HG03521 (cell line): ENCODE measurements at regions not wholly inside any gene's neighbourhood (a gene's known extent, or its start where the extent isn't known, plus 50 kb on each side); places are given as distances from the start of the nearest gene placed in this dataset.
"Not testable (repeated sequence)": the region's sequence is repeated elsewhere in the genome, so short reads cannot be mapped to it uniquely, and the experiment has no call there.

Source experiments
- ATAC-seq: cut with Tn5 transposase; IDR thresholded peaks from one replicate; pipeline ENCODE4 v1.9.1; 2021; ENCODE audit warnings: mild to moderate bottlenecking, moderate library complexity; ENCODE audit not compliant: unreplicated experiment

- ATAC-seq: no peak
Observed at GRCh38 chr3:81998139-81998755, 236.8 kb upstream of the GBE1 start.

- no peak for ATAC-seq
Observed at GRCh38 chr3:81997390-81997789, 235.9 kb upstream of the GBE1 start.

- no peak for ATAC-seq
Observed at GRCh38 chr3:81995329-81995728, 233.9 kb upstream of the GBE1 start.

GRCh38 chr3:81989758-81990157, 228.3 kb upstream of the GBE1 start:
- no peak for ATAC-seq

- no peak for ATAC-seq
Observed at GRCh38 chr3:81989274-81989673, 227.8 kb upstream of the GBE1 start.

GRCh38 chr3:81987412-81987811, 226.0 kb upstream of the GBE1 start:
- ATAC-seq: not testable (repeated sequence)

- ATAC-seq: no peak
Observed at GRCh38 chr3:81985996-81986723, 224.7 kb upstream of the GBE1 start.

- no peak for ATAC-seq
Observed at GRCh38 chr3:81983382-81983781, 221.9 kb upstream of the GBE1 start.

GRCh38 chr3:81980596-81981494, 219.4 kb upstream of the GBE1 start:
- ATAC-seq: no peak

GRCh38 chr3:81974751-81975150, 213.3 kb upstream of the GBE1 start:
- no peak for ATAC-seq

- ATAC-seq: no peak
Observed at GRCh38 chr3:81968658-81969057, 207.2 kb upstream of the GBE1 start.

- no peak for ATAC-seq
Observed at GRCh38 chr3:81967393-81967792, 205.9 kb upstream of the GBE1 start.

GRCh38 chr3:81965696-81966095, 204.3 kb upstream of the GBE1 start:
- ATAC-seq: no peak

GRCh38 chr3:81962396-81962795, 201.0 kb upstream of the GBE1 start:
- ATAC-seq: no peak

GRCh38 chr3:81958972-81959640, 197.7 kb upstream of the GBE1 start:
- ATAC-seq: no peak

- no peak for ATAC-seq
Observed at GRCh38 chr3:81955878-81956277, 194.4 kb upstream of the GBE1 start.

GRCh38 chr3:81953111-81953510, 191.7 kb upstream of the GBE1 start:
- no peak for ATAC-seq

- ATAC-seq: no peak
Observed at GRCh38 chr3:81952141-81952540, 190.7 kb upstream of the GBE1 start.

GRCh38 chr3:81951636-81952035, 190.2 kb upstream of the GBE1 start:
- no peak for ATAC-seq

- ATAC-seq: no peak
Observed at GRCh38 chr3:81951106-81951505, 189.7 kb upstream of the GBE1 start.

GRCh38 chr3:81947359-81947758, 185.9 kb upstream of the GBE1 start:
- no peak for ATAC-seq
